Activated CD4-positive, alpha-beta T cell treated with anti-CD3 and anti-CD28 coated beads for 36 hours (primary cell): ENCODE measurements at regions not wholly inside any gene's neighbourhood (a gene's known extent, or its start where the extent isn't known, plus 50 kb on each side); places are given as distances from the start of the nearest gene placed in this dataset.

Experiments used
- ATAC-seq: fragments of 200-7000 bp; cut with Tn5 transposase; one replicate; pipeline ENCODE4 v1.10.0; 2021; ENCODE audit warnings: mild to moderate bottlenecking, moderate library complexity
- CTCF ChIA-PET: fragments of 350-600 bp; sonication (Branson Sonifier 250); formaldehyde crosslinking; loops from one replicate; lab custom pipeline; 2021; ENCODE audit warnings: antibody characterized with exemption; lab: Charles Lee
- POLR2A ChIA-PET: fragments of 350-600 bp; sonication (Branson Sonifier 250); formaldehyde crosslinking; loops from one replicate; lab custom pipeline; 2021; ENCODE audit warnings: antibody characterized with exemption, inconsistent platforms; lab: Charles Lee
- DNase-seq: peaks from one replicate; pipeline ENCODE4 v3.0.0-alpha.2; 2020
- H3K27ac Mint-ChIP-seq: one replicate; pipeline ENCODE4 v1.8.0; 2021; ENCODE audit warnings: mixed read lengths
- H3K27me3 Mint-ChIP-seq: one replicate; pipeline ENCODE4 v1.8.0; 2021; ENCODE audit warnings: mixed read lengths
- H3K36me3 Mint-ChIP-seq: one replicate; pipeline ENCODE4 v1.8.0; 2021; ENCODE audit warnings: low read depth, mixed read lengths
- H3K4me1 Mint-ChIP-seq: one replicate; pipeline ENCODE4 v1.8.0; 2021; ENCODE audit warnings: mixed read lengths
- H3K4me3 Mint-ChIP-seq: one replicate; pipeline ENCODE4 v1.8.0; 2021; ENCODE audit warnings: mild to moderate bottlenecking, moderate library complexity, mixed read lengths
- H3K9me3 Mint-ChIP-seq: one replicate; pipeline ENCODE4 v1.8.0; 2021; ENCODE audit warnings: low read depth, mixed read lengths
- intact Hi-C, 2 experiments: fragments of 100-400 bp; cut with DNase I in 1 of 2; cut with micrococcal nuclease in 1 of 2; formaldehyde crosslinking; loops; one replicate each; pipeline versions ENCODE4 v1.14.2 to v1.15.1; 2022 to 2024; cut with DNase I, micrococcal nuclease

DNA sequence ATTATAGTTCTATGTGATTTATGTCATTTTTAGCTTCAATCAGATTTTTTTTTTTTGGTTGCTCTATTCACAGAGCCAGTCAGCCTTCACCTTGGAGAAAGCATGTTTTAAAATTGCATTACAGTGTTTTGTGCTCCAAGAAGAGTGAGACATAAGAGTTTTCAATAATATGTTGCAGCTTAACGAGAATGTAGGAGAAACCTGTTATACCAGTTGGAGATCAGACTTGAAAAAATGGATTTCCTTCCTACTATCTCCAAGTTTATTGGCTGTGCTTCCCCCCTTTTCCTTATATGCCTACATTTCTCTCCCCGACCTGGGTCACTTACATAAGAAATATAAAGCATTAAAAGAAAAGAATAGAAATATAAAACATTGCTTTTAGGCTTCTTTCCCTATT lies 123.9 kb upstream of the ARGLU1 start:
- Mint-ChIP-seq H3K9me3 (no peaks in the 10 kb centered on the region), H3K27ac (no peak overlapping the region), H3K27me3 (no peaks in the 10 kb centered on the region), H3K4me3 (no peak overlapping the region), H3K36me3 (no peaks in the 10 kb centered on the region), H3K4me1 (no peaks in the 10 kb centered on the region)
- ATAC-seq (no peak), DNase-seq (no peak)
- intact Hi-C loops: no loop called here
- ChIA-PET CTCF (no interaction called here), POLR2A (no interaction called here)

- POLR2A ChIA-PET: no interaction called here
- ATAC-seq (no peak), DNase-seq (no peak)
- H3K4me3 Mint-ChIP-seq: no peak overlapping the region
- no peak overlapping the region for H3K27ac Mint-ChIP-seq
- H3K4me1 Mint-ChIP-seq: no peaks in the 10 kb centered on the region
- H3K27me3 Mint-ChIP-seq: no peaks in the 10 kb centered on the region
- no peaks in the 10 kb centered on the region for H3K36me3 Mint-ChIP-seq
- CTCF ChIA-PET: no interaction called here
- no peaks in the 10 kb centered on the region for H3K9me3 Mint-ChIP-seq
- intact Hi-C loops: no loop called here
Measured at GRCh38 chr13:106691341-106691740, 123.4 kb upstream of the ARGLU1 start.

- H3K36me3 Mint-ChIP-seq: no peaks in the 10 kb centered on the region
Measured at GRCh38 chr13:106690779-106691178, 122.8 kb upstream of the ARGLU1 start.

DNA sequence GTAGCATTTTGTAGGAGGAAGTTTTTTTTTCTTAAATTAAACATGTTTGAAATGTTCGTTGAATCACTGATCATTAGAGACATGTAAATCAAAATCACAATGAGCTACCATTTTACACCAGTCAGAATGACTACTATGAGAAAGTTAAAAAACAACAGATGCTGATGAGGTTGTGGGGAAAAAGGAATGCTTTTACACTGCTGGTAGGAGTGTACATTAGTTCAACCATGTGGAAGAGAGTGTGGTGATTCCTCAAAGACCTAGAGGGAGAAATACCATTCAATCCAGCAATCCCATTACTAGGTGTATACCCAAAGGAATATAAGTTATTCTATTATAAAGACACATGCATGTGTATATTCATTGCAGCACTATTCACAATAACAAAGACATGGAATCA lies 122.0 kb upstream of the ARGLU1 start:
- H3K36me3 Mint-ChIP-seq: no peaks in the 10 kb centered on the region
- no peaks in the 10 kb centered on the region for H3K27me3 Mint-ChIP-seq
- DNase-seq (no peak), ATAC-seq (no peak)
- intact Hi-C loops: no loop called here
- no peak overlapping the region for H3K4me3 Mint-ChIP-seq
- CTCF ChIA-PET: no interaction called here
- H3K27ac Mint-ChIP-seq: no peak overlapping the region
- POLR2A ChIA-PET: no interaction called here
- no peaks in the 10 kb centered on the region for H3K4me1 Mint-ChIP-seq
- H3K9me3 Mint-ChIP-seq: no peaks in the 10 kb centered on the region

More at GRCh38 chr13:106690779-106691178, 122.8 kb upstream of the ARGLU1 start:
- intact Hi-C loops: no loop called here
- DNase-seq (no peak), ATAC-seq (no peak)
- Mint-ChIP-seq H3K4me3 (no peak overlapping the region), H3K27me3 (no peaks in the 10 kb centered on the region), H3K9me3 (no peaks in the 10 kb centered on the region), H3K27ac (no peak overlapping the region), H3K4me1 (no peaks in the 10 kb centered on the region)
- ChIA-PET CTCF (no interaction called here), POLR2A (no interaction called here)

GRCh38 chr13:106688940-106689339 lies 121.0 kb upstream of the ARGLU1 start:
- POLR2A ChIA-PET: no interaction called here
- H3K36me3 Mint-ChIP-seq: no peaks in the 10 kb centered on the region
- DNase-seq (no peak), ATAC-seq (no peak)
- no peaks in the 10 kb centered on the region for H3K9me3 Mint-ChIP-seq
- H3K4me3 Mint-ChIP-seq: no peak overlapping the region
- H3K27ac Mint-ChIP-seq: no peak overlapping the region
- intact Hi-C loops: no loop called here
- CTCF ChIA-PET: no interaction called here
- H3K4me1 Mint-ChIP-seq: no peaks in the 10 kb centered on the region
- no peaks in the 10 kb centered on the region for H3K27me3 Mint-ChIP-seq

DNA sequence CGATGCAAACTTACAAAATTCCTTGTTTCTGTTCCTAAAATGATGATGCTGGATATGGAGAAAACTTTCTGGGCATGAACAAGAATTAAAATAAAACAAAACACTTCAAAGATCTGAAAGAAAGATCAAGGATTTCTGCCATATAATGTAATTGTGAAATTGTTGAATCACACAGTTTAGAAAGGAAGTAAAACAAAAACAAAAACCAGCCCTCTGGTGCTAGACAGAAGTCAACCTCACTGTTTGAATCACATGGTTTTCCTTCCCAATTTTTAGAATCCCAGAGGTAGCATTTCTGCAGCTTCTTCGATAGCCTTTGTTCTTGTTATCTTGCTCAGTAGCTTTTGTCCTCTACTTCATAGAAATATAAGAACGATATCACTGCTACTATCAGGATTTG lies 118.2 kb upstream of the ARGLU1 start:
- no peak for DNase-seq
- POLR2A ChIA-PET: no interaction called here
- no peaks in the 10 kb centered on the region for H3K9me3 Mint-ChIP-seq
- H3K36me3 Mint-ChIP-seq: no peaks in the 10 kb centered on the region
- H3K27me3 Mint-ChIP-seq: no peaks in the 10 kb centered on the region
- H3K27ac Mint-ChIP-seq: no peak overlapping the region
- intact Hi-C loops: no loop called here
- no peak for ATAC-seq
- CTCF ChIA-PET: no interaction called here
- H3K4me3 Mint-ChIP-seq: no peak overlapping the region
- no peaks in the 10 kb centered on the region for H3K4me1 Mint-ChIP-seq

DNA sequence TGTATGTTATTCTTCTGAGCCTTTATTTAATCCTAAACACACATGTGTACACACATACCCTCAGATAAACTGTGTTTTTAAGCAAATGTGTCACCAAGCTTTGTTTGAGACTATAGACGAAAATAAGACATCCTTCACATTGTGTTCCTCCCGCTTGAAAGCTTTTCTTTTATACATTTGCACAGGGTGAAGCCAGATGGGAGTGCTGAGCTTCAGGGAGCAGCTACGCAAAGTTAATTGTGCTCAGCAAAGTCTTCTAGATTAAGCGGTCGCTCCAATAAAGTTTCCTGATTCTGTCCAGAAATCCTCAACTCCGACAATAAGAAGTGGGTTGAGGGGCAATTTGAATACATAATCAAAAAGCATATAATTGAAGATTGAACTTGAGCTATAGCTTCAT lies 117.2 kb upstream of the ARGLU1 start:
- DNase-seq (no peak), ATAC-seq (no peak)
- H3K4me1 Mint-ChIP-seq: no peaks in the 10 kb centered on the region
- ChIA-PET POLR2A (no interaction called here), CTCF (no interaction called here)
- H3K4me3 Mint-ChIP-seq: no peak overlapping the region
- H3K36me3 Mint-ChIP-seq: no peaks in the 10 kb centered on the region
- intact Hi-C loops: no loop called here
- H3K27ac Mint-ChIP-seq: no peak overlapping the region
- no peaks in the 10 kb centered on the region for H3K27me3 Mint-ChIP-seq
- H3K9me3 Mint-ChIP-seq: no peaks in the 10 kb centered on the region

- intact Hi-C loops: no loop called here
- ATAC-seq (no peak), DNase-seq (no peak)
- H3K27me3 Mint-ChIP-seq: no peaks in the 10 kb centered on the region
- no peaks in the 10 kb centered on the region for H3K9me3 Mint-ChIP-seq
- POLR2A ChIA-PET: no interaction called here
- CTCF ChIA-PET: no interaction called here
- H3K4me1 Mint-ChIP-seq: no peaks in the 10 kb centered on the region
- no peak overlapping the region for H3K4me3 Mint-ChIP-seq
- no peak overlapping the region for H3K27ac Mint-ChIP-seq
- no peaks in the 10 kb centered on the region for H3K36me3 Mint-ChIP-seq
Measured at GRCh38 chr13:106683918-106684317, 116.0 kb upstream of the ARGLU1 start.

DNA sequence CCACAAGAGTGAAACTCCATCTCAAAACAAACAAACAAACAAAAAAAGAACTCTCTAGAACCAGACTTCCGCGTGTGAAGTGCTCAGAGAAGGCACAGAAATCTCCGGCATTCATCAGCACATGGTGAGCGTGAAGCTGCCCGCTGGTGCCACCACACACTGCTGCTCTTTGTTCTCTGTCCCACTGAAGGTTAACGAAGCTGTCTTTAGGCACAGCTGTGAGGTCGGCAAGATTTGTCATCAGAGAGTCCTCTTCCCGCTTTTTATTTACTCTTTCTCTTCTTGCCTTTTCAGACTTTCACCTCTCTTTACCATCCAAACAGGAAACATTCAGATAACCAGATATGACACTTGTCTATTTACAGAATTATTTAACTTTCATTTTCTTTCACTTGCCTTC lies 115.2 kb upstream of the ARGLU1 start:
- Mint-ChIP-seq H3K9me3 (no peaks in the 10 kb centered on the region), H3K36me3 (no peaks in the 10 kb centered on the region), H3K27me3 (peaks cover under 1% of the 10 kb centered on the region), H3K4me3 (no peak overlapping the region), H3K27ac (no peak overlapping the region), H3K4me1 (no peaks in the 10 kb centered on the region)
- intact Hi-C loops: no loop called here
- ATAC-seq (no peak), DNase-seq (no peak)
- ChIA-PET CTCF (interaction anchor here (0.6 kb wide), 1 partner anchor 235 kb away, joined by 3 read pairs; no protein-coding TSS in a partner anchor), POLR2A (no interaction called here)

- Mint-ChIP-seq H3K27ac (no peak overlapping the region), H3K27me3 (peaks cover 2% of the 10 kb centered on the region), H3K9me3 (no peaks in the 10 kb centered on the region), H3K4me3 (no peak overlapping the region), H3K36me3 (no peaks in the 10 kb centered on the region), H3K4me1 (no peaks in the 10 kb centered on the region)
- POLR2A ChIA-PET: no interaction called here
- no peak for DNase-seq
- CTCF ChIA-PET: no interaction called here
- no peak for ATAC-seq
- intact Hi-C loops: no loop called here
Measured at GRCh38 chr13:106681997-106682396, 114.1 kb upstream of the ARGLU1 start.

DNA sequence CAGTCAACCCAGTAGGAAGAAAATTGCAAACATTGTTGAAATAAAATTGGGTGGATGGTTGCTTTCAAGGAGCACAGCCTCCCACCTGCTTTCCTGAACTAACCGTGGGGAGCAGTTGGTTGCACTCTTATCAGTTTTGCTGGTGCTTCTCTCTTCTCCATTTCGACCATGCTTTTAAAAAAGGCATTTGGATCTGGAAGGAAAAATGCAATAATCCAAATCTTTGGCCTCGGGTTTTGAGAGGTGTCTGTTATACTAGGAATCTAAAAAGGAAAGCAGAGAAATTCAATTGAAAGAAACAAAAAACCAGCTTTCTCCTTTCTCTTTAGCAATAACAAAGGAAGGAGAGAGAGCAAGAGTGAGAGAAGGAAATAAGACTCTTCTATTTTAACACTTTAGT lies 113.6 kb upstream of the ARGLU1 start:
- Mint-ChIP-seq H3K4me3 (no peak overlapping the region), H3K36me3 (no peaks in the 10 kb centered on the region), H3K27me3 (peaks cover 2% of the 10 kb centered on the region), H3K4me1 (no peaks in the 10 kb centered on the region), H3K9me3 (no peaks in the 10 kb centered on the region), H3K27ac (no peak overlapping the region)
- ChIA-PET CTCF (no interaction called here), POLR2A (no interaction called here)
- intact Hi-C loops: no loop called here
- DNase-seq (no peak), ATAC-seq (no peak)

GRCh38 chr13:106680796-106681472 lies 113.0 kb upstream of the ARGLU1 start:
- DNase-seq: no peak
- H3K4me1 Mint-ChIP-seq: no peaks in the 10 kb centered on the region
- H3K36me3 Mint-ChIP-seq: no peaks in the 10 kb centered on the region
- no peak overlapping the region for H3K27ac Mint-ChIP-seq
- ChIA-PET POLR2A (no interaction called here), CTCF (no interaction called here)
- H3K27me3 Mint-ChIP-seq: peaks cover 3% of the 10 kb centered on the region
- H3K9me3 Mint-ChIP-seq: no peaks in the 10 kb centered on the region
- no peak overlapping the region for H3K4me3 Mint-ChIP-seq
- no peak for ATAC-seq
- intact Hi-C loops: no loop called here
